Subcutaneous abdominal adipose tissue (tissue), 5 donors: ENCODE measurements at regions not wholly inside any gene's neighbourhood (a gene's known extent, or its start where the extent isn't known, plus 50 kb on each side); places are given as distances from the start of the nearest gene placed in this dataset.
"Not testable (repeated sequence)": the region's sequence is repeated elsewhere in the genome, so short reads cannot be mapped to it uniquely, and the experiment has no call there.

ENCODE experiments used
- H3K27ac ChIP-seq: one replicate; pipeline ENCODE4 v1.7.0; 2013; ENCODE audit warnings: low read depth, mild to moderate bottlenecking, inconsistent platforms, low read length, moderate library complexity
- H3K27me3 ChIP-seq, 5 donors: one replicate each; pipeline ENCODE4 v1.7.0; 2013; ENCODE audit warnings: low read length in 5 of 5, inconsistent platforms in 1 of 5; ENCODE audit not compliant: control insufficient read depth in 5 of 5, insufficient read depth in 4 of 5
- H3K36me3 ChIP-seq, 5 donors: one replicate each; pipeline ENCODE4 v1.7.0; 2013; ENCODE audit warnings: low read length in 5 of 5; ENCODE audit not compliant: control insufficient read depth in 5 of 5, insufficient read depth in 5 of 5
- H3K4me1 ChIP-seq, 5 donors: one replicate each; pipeline ENCODE4 v1.7.0; 2013; ENCODE audit warnings: low read length in 5 of 5, mild to moderate bottlenecking in 3 of 5, moderate library complexity in 1 of 5; ENCODE audit not compliant: control insufficient read depth in 5 of 5, insufficient read depth in 5 of 5
- H3K4me3 ChIP-seq, 5 donors: one replicate each; pipeline ENCODE4 v1.7.0; 2013; ENCODE audit warnings: low read length in 5 of 5, low read depth in 1 of 5
- H3K9ac ChIP-seq, 5 donors: one replicate each; pipeline ENCODE4 v1.7.0; 2013; ENCODE audit warnings: low read length in 5 of 5, mild to moderate bottlenecking in 4 of 5, moderate library complexity in 3 of 5
- H3K9me3 ChIP-seq, 5 donors: one replicate each; pipeline ENCODE4 v1.7.0; 2013; ENCODE audit warnings: low read length in 5 of 5; ENCODE audit not compliant: control insufficient read depth in 5 of 5
- donor health status: healthy.
- donor health status: healthy.
- donor health status: healthy.
- donor health status: healthy.
- donor health status: healthy.

DNA sequence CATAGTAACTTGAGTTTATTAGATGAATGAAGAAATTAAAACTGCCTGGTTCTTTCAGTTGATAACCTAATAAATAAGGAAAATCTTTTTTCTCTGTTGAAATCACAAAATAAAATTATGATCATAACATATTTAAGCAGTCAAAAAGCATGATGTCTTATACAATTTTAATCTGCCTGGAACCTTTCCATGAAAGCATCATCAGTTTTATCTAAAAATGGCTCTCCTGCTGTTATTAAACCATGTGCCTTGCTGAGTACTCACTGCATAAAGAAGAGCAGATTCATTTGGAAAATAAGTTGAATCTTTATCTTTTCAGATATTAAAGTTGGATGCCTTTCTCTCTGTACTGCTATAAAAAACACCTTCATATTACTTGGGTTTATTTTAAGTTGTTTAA lies 148.8 kb downstream of the SLC24A2 start:
- Histone ChIP-seq H3K4me1 (no peaks in the 10 kb centered on the region), H3K27me3 (no peaks in the 10 kb centered on the region), H3K36me3 (no peaks in the 10 kb centered on the region), H3K4me3 (no peak overlapping the region), H3K9ac (no peak overlapping the region), H3K9me3 (no peaks in the 10 kb centered on the region), H3K27ac (no peak overlapping the region)

GRCh38 chr9:19637084-19637483 lies 151.8 kb downstream of the SLC24A2 start:
- no peak overlapping the region for H3K4me3 ChIP-seq
- H3K27ac ChIP-seq: no peak overlapping the region
- no peaks in the 10 kb centered on the region for H3K4me1 ChIP-seq
- H3K27me3 ChIP-seq: no peaks in the 10 kb centered on the region
- no peaks in the 10 kb centered on the region for H3K9me3 ChIP-seq
- H3K36me3 ChIP-seq: no peaks in the 10 kb centered on the region
- no peak overlapping the region for H3K9ac ChIP-seq

DNA sequence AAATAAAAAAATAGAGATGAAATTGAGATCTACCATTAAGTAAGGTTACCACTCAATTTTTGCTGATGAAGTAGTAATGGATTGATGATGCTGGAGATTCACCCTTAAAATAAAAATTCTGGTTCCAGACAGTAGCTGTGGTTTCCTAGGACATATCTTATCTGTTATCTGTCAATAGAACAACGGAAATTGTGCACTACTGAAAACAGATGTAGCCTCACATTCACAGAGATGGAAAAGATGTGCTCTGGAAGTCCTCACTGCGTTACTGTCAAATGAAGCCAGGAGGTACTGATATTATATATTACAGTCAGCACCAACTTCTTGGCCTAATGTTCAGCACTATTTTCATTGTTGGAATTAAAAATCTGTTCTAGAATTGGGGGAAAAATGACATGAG lies 154.0 kb downstream of the SLC24A2 start:
- Histone ChIP-seq H3K4me3 (no peak overlapping the region), H3K9ac (no peak overlapping the region), H3K36me3 (no peaks in the 10 kb centered on the region), H3K4me1 (no peaks in the 10 kb centered on the region), H3K27ac (no peak overlapping the region), H3K27me3 (no peaks in the 10 kb centered on the region), H3K9me3 (no peaks in the 10 kb centered on the region)

- H3K9ac ChIP-seq: no peak overlapping the region
- no peaks in the 10 kb centered on the region for H3K36me3 ChIP-seq
- H3K4me3 ChIP-seq: no peak overlapping the region
- no peaks in the 10 kb centered on the region for H3K9me3 ChIP-seq
- no peaks in the 10 kb centered on the region for H3K4me1 ChIP-seq
- no peak overlapping the region for H3K27ac ChIP-seq
- no peaks in the 10 kb centered on the region for H3K27me3 ChIP-seq
Observed at GRCh38 chr9:19631181-19631580, 157.7 kb downstream of the SLC24A2 start.

DNA sequence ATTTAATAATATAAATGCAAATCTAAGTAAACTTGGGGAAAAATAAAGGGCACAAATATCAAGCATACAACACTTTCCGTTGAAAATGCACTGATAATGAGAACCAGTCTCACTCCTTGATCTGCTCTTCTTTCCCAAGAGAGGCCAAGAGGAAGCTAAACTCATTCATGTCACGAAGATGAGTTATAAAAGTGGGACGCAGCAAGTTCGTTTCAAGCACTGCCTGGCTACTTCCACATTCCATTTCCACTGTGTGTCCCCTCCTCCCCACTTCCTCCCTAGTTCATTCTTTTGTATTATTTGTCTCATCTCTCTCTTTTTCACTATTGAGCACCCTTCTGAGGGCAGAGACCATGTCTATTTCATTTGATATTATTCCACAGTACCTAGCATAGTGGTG lies 158.1 kb downstream of the SLC24A2 start:
- no peaks in the 10 kb centered on the region for H3K4me1 ChIP-seq
- no peak overlapping the region for H3K27ac ChIP-seq
- no peaks in the 10 kb centered on the region for H3K9me3 ChIP-seq
- no peaks in the 10 kb centered on the region for H3K27me3 ChIP-seq
- no peaks in the 10 kb centered on the region for H3K36me3 ChIP-seq
- H3K9ac ChIP-seq: no peak overlapping the region
- H3K4me3 ChIP-seq: no peak overlapping the region

GRCh38 chr9:19629488-19629887 lies 159.3 kb downstream of the SLC24A2 start:
- H3K27ac ChIP-seq: no peak overlapping the region
- no peaks in the 10 kb centered on the region for H3K27me3 ChIP-seq

DNA sequence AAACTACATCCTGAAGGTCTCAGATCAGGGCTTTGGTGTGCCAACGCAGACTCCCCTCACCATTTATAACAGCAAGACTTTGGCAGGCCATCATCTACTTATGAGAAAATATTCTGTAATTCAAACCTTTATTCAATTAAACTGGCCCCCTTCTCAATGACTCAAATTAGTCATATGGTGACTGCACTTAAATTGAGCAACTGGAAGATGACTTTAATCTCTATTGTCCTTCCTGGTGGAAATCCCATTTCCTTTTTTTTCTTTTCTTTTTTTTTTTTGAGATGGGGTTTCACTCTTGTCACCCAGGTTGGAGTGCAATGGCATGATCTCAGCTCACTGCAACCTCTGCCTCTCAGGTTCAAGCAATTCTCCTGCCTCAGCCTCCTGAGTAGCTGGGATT lies 163.4 kb downstream of the SLC24A2 start:
- not testable (repeated sequence) for H3K27ac ChIP-seq, H3K36me3 ChIP-seq, H3K9ac ChIP-seq, H3K4me3 ChIP-seq, H3K27me3 ChIP-seq, H3K9me3 ChIP-seq
- peaks cover 0 to 13% (median 7%) of the 10 kb centered on the region in 5 donors for H3K4me1 ChIP-seq

More at GRCh38 chr9:19629488-19629887, 159.3 kb downstream of the SLC24A2 start:
- H3K9me3 ChIP-seq: no peaks in the 10 kb centered on the region
- H3K36me3 ChIP-seq: no peaks in the 10 kb centered on the region
- H3K4me1 ChIP-seq: no peaks in the 10 kb centered on the region
- H3K9ac ChIP-seq: no peak overlapping the region
- no peak overlapping the region for H3K4me3 ChIP-seq

DNA sequence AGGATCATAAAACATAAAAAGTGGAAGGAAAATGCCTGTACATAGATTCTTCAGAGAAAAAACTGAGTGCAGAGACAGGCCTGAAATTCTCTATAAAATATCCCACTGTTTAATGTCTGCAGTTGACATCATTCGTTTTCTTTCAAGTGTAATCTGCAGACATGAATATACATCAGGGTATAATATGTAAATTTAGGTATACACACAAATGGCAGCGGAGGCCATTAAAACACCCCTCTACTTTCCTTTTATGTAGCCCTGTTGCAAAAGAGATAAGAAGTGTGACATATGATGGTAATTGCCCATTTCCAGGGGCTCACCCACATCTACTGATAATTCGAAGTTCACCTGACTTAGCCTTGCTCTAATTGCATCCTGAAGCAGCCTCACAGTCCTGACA lies 164.3 kb downstream of the SLC24A2 start:
- Histone ChIP-seq H3K4me1 (peaks cover 0 to 19% (median 9%) of the 10 kb centered on the region in 5 donors), H3K4me3 (no peak overlapping the region), H3K27ac (no peak overlapping the region), H3K27me3 (no peaks in the 10 kb centered on the region), H3K9me3 (no peaks in the 10 kb centered on the region), H3K9ac (no peak overlapping the region), H3K36me3 (no peaks in the 10 kb centered on the region)

DNA sequence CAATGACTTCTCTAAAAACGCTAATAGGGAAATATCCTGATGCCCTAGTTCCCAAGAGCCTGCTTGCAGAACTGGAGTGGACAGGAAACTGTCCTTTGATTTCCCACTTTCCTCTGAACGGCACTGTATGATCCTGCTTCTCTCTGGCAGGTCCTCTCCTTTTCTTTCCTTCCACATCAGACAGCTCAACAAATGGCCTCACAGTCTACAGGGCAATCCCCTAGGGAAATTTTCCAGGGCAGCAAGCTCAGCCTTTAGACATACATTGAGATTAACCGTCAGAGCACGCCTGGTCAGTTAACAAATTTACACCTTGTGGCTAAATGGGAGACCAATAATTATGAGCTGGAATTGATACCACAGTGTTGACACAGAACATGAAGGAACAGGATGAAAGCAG lies 164.9 kb downstream of the SLC24A2 start:
- Histone ChIP-seq H3K27me3 (no peaks in the 10 kb centered on the region), H3K4me3 (no peak overlapping the region), H3K27ac (no peak overlapping the region), H3K36me3 (no peaks in the 10 kb centered on the region), H3K9ac (no peak overlapping the region), H3K4me1 (peaks cover 0 to 19% (median 13%) of the 10 kb centered on the region in 5 donors), H3K9me3 (no peaks in the 10 kb centered on the region)

- no peaks in the 10 kb centered on the region for H3K36me3 ChIP-seq
- no peak overlapping the region for H3K9ac ChIP-seq
- H3K27ac ChIP-seq: no peak overlapping the region
- H3K9me3 ChIP-seq: no peaks in the 10 kb centered on the region
- H3K4me3 ChIP-seq: no peak overlapping the region
- H3K27me3 ChIP-seq: no peaks in the 10 kb centered on the region
- H3K4me1 ChIP-seq: peaks cover 0 to 19% (median 13%) of the 10 kb centered on the region in 5 donors
Observed at GRCh38 chr9:19620326-19620725, 168.5 kb downstream of the SLC24A2 start.

DNA sequence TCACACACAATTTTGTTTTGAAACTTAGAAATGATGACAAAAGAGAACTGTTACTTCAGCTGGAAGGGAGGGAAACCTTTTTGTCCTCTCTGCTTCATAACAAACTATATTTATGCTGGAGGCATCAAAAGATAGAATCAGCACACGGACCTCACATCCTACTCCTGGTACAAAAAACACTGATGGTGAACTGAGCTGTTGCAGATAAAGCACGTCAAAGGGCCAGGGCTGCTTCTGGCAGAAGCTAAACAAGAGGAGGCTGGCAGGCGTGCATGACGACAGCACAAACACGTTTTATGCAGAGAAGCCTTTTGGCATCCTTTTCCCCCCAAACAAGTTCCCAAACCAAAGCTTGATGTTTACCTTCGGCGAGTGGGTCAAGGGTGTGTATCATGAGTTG lies 169.6 kb downstream of the SLC24A2 start:
- Histone ChIP-seq H3K9ac (no peak overlapping the region), H3K9me3 (no peaks in the 10 kb centered on the region), H3K27me3 (no peaks in the 10 kb centered on the region), H3K4me3 (no peak overlapping the region), H3K27ac (no peak overlapping the region), H3K36me3 (no peaks in the 10 kb centered on the region), H3K4me1 (peaks cover 0 to 19% (median 13%) of the 10 kb centered on the region in 5 donors)
